ENCODE measurements at regions not wholly inside any gene's neighbourhood (a gene's known extent, or its start where the extent isn't known, plus 50 kb on each side); places are given as distances from the start of the nearest gene placed in this dataset.

GRCh38 chr2:103327386-103327785 is 565.6 kb downstream of the TMEM182 start:
- TF ChIP-seq TCF12 (IDR thresholded peaks at IDR 0.05; ENCODE audit: low read depth) (no peak), TAF1 (IDR thresholded peaks at IDR 0.05; ENCODE audit: low read depth) (no peak), CREB1 (IDR thresholded peaks at IDR 0.05; ENCODE audit: low read depth) (no peak), EP300 (IDR thresholded peaks at IDR 0.05; ENCODE audit: borderline replicate concordance) (no peak), MAX (IDR thresholded peaks at IDR 0.05) (no peak), ZBTB7A (IDR thresholded peaks at IDR 0.05; ENCODE audit: low read depth) (no peak), CEBPB (IDR thresholded peaks at IDR 0.05) (no peak), USF1 (IDR thresholded peaks at IDR 0.05) (no peak), NFIC (IDR thresholded peaks at IDR 0.05) (no peak), REST (IDR thresholded peaks at IDR 0.05; ENCODE audit: low read depth) (no peak), EGR1 (IDR thresholded peaks at IDR 0.05) (no peak), YY1 (IDR thresholded peaks at IDR 0.05; ENCODE audit: low read depth) (no peak), FOXM1 (IDR thresholded peaks at IDR 0.05; ENCODE audit: borderline replicate concordance, low read depth) (no peak), RAD21 (IDR thresholded peaks at IDR 0.05; ENCODE audit: low read depth) (no peak)

Data from Ishikawa (cell line).